ENCODE measurements at regions not wholly inside any gene's neighbourhood (a gene's known extent, or its start where the extent isn't known, plus 50 kb on each side); places are given as distances from the start of the nearest gene placed in this dataset.

DNA sequence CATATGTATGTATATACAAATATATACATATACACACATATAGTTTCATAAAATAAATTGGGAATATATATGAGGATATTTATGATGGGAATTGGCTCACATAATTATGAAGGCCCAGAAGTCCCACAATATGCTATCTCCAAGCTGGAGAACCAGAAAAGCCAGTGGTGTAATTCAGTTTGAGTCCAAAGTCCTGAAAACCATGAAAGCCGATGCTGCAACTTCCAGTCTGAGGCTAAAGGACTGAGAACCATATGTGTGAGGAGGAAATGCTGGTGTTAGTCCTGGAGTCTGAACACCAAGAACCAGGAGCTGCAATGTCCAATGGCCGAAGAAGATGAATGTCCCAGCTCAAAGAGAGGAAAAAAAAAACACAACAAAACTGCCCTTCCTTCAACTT lies 65.5 kb upstream of the PRKD1 start:
- no peaks in the 10 kb centered on the region for H3F3A ChIP-seq (ENCODE audit: low read depth)
- no peaks in the 10 kb centered on the region for H3K27me3 Mint-ChIP-seq (ENCODE audit: insufficient read depth, low read depth)
- no peak overlapping the region for H3K27ac ChIP-seq
- no peak overlapping the region for H3K9ac ChIP-seq
- no peaks in the 10 kb centered on the region for H3K36me3 Mint-ChIP-seq
- H3K4me2 ChIP-seq = no peak overlapping the region
- no peak overlapping the region for H3K27ac Mint-ChIP-seq
- no peaks in the 10 kb centered on the region for H3K27me3 ChIP-seq
- TF ChIP-seq CTCF (IDR thresholded peaks at IDR 0.05) (no peak), EZH2phosphoT487 (IDR thresholded peaks at IDR 0.05) (no peak), EZH2 (IDR thresholded peaks at IDR 0.05) (no peak)
- no peaks in the 10 kb centered on the region for H3K4me1 ChIP-seq
- H4K20me1 ChIP-seq (ENCODE audit: low read depth) = no peaks in the 10 kb centered on the region
- H3K4me3 Mint-ChIP-seq = no peak overlapping the region
- no peaks in the 10 kb centered on the region for H3K79me2 ChIP-seq (ENCODE audit: low read depth)
- H3K4me3 ChIP-seq = no peak overlapping the region
- H3K4me1 Mint-ChIP-seq = no peaks in the 10 kb centered on the region
- DNase-seq (ENCODE audit: low spot score) = no peak
- H3K36me3 ChIP-seq = no peaks in the 10 kb centered on the region
- no peaks in the 10 kb centered on the region for H3K9me3 Mint-ChIP-seq
- H2AFZ ChIP-seq (replicated peaks) = no peak overlapping the region
- H3K9me3 ChIP-seq (ENCODE audit: low read depth) = no peaks in the 10 kb centered on the region

GRCh38 chr14:29999013-29999539 lies 71.4 kb upstream of the PRKD1 start:
- H3K9me3 Mint-ChIP-seq = no peaks in the 10 kb centered on the region
- DNase-seq (ENCODE audit: low spot score) = no peak
- peaks cover 3% of the 10 kb centered on the region for H3K4me1 Mint-ChIP-seq
- H3K9me3 ChIP-seq (ENCODE audit: low read depth) = no peaks in the 10 kb centered on the region
- H3K4me1 ChIP-seq = no peaks in the 10 kb centered on the region
- H3F3A ChIP-seq (ENCODE audit: low read depth) = no peaks in the 10 kb centered on the region
- no peak overlapping the region for H3K27ac ChIP-seq
- no peak overlapping the region for H3K27ac Mint-ChIP-seq
- H3K9ac ChIP-seq = no peak overlapping the region
- no peaks in the 10 kb centered on the region for H3K36me3 ChIP-seq
- no peaks in the 10 kb centered on the region for H3K36me3 Mint-ChIP-seq
- no peaks in the 10 kb centered on the region for H3K27me3 ChIP-seq
- H4K20me1 ChIP-seq (ENCODE audit: low read depth) = no peaks in the 10 kb centered on the region
- no peak overlapping the region for H2AFZ ChIP-seq (replicated peaks)
- no peak overlapping the region for H3K4me3 Mint-ChIP-seq
- H3K4me2 ChIP-seq = no peak overlapping the region
- H3K27me3 Mint-ChIP-seq (ENCODE audit: insufficient read depth, low read depth) = no peaks in the 10 kb centered on the region
- TF ChIP-seq EZH2phosphoT487 (IDR thresholded peaks at IDR 0.05) = no peak
- TF ChIP-seq CTCF (IDR thresholded peaks at IDR 0.05) = no peak
- no peak overlapping the region for H3K4me3 ChIP-seq
- H3K79me2 ChIP-seq (ENCODE audit: low read depth) = no peaks in the 10 kb centered on the region

GRCh38 chr14:30002859-30003258 lies 75.2 kb upstream of the PRKD1 start:
- no peak overlapping the region for H3K9ac ChIP-seq
- Mint-ChIP-seq H3K27me3 (ENCODE audit: insufficient read depth, low read depth) (no peaks in the 10 kb centered on the region), H3K36me3 (no peaks in the 10 kb centered on the region), H3K4me1 (peaks cover 5% of the 10 kb centered on the region), H3K27ac (no peak overlapping the region), H3K4me3 (no peak overlapping the region), H3K9me3 (no peaks in the 10 kb centered on the region)
- no peak overlapping the region for H3K4me3 ChIP-seq
- H3K79me2 ChIP-seq (ENCODE audit: low read depth) = no peaks in the 10 kb centered on the region
- no peak for DNase-seq (ENCODE audit: low spot score)
- no peaks in the 10 kb centered on the region for H3K9me3 ChIP-seq (ENCODE audit: low read depth)
- TF ChIP-seq CTCF (IDR thresholded peaks at IDR 0.05) = no peak
- TF ChIP-seq EZH2 (IDR thresholded peaks at IDR 0.05) = no peak
- no peak for TF ChIP-seq EZH2phosphoT487 (IDR thresholded peaks at IDR 0.05)
- no peaks in the 10 kb centered on the region for H3K4me1 ChIP-seq
- no peaks in the 10 kb centered on the region for H3K27me3 ChIP-seq
- no peak overlapping the region for H3K4me2 ChIP-seq
- no peak overlapping the region for H2AFZ ChIP-seq (replicated peaks)
- no peaks in the 10 kb centered on the region for H4K20me1 ChIP-seq (ENCODE audit: low read depth)
- H3K36me3 ChIP-seq = no peaks in the 10 kb centered on the region
- H3F3A ChIP-seq (ENCODE audit: low read depth) = no peaks in the 10 kb centered on the region
- no peak overlapping the region for H3K27ac ChIP-seq

Measured in neural progenitor cell (in vitro differentiated cells).